Lower leg skin (tissue), 3 donors: ENCODE measurements at regions not wholly inside any gene's neighbourhood (a gene's known extent, or its start where the extent isn't known, plus 50 kb on each side); places are given as distances from the start of the nearest gene placed in this dataset.

Source experiments
- POLR2A ChIP-seq, 2 donors: fragments of 450-650 bp; IDR thresholded peaks; one replicate each; pipeline ENCODE4 v1.6.1; 2016 to 2017; ENCODE audit warnings: antibody characterized with exemption in 2 of 2, mild to moderate bottlenecking in 1 of 2, moderate library complexity in 1 of 2
- TF ChIP-seq, protein P1 (sequence below), 3 donors: fragments of 450-650 bp; IDR thresholded peaks; one replicate each; pipeline ENCODE4 v1.5.1; 2016; ENCODE audit warnings: antibody characterized with exemption in 3 of 3, mild to moderate bottlenecking in 3 of 3, moderate library complexity in 2 of 3

DNA sequence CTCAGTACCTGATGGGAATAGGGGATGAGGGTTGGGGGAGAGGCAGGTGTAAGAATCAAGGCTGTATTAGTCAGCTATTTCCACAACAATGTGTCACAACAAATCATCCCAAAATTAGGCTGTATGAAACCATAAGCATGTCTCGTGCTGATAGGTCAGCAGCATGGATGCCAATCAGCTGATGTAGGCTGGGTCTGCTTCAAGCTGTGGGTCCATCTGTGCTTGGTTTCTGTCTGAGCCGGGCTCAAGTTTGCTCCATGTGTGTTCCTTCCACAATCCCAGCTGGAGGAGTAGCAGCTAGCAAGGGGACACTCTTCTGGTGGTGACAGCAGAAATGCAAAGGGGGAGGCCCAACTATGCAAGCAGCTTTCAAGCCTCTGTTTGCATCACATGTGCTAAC lies 97.9 kb upstream of the ZNF746 start:
- TF ChIP-seq, protein P1, sequence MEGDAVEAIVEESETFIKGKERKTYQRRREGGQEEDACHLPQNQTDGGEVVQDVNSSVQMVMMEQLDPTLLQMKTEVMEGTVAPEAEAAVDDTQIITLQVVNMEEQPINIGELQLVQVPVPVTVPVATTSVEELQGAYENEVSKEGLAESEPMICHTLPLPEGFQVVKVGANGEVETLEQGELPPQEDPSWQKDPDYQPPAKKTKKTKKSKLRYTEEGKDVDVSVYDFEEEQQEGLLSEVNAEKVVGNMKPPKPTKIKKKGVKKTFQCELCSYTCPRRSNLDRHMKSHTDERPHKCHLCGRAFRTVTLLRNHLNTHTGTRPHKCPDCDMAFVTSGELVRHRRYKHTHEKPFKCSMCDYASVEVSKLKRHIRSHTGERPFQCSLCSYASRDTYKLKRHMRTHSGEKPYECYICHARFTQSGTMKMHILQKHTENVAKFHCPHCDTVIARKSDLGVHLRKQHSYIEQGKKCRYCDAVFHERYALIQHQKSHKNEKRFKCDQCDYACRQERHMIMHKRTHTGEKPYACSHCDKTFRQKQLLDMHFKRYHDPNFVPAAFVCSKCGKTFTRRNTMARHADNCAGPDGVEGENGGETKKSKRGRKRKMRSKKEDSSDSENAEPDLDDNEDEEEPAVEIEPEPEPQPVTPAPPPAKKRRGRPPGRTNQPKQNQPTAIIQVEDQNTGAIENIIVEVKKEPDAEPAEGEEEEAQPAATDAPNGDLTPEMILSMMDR (IDR thresholded peaks at IDR 0.05), result no peak
- TF ChIP-seq POLR2A (IDR thresholded peaks at IDR 0.05), result no peak
